Mesodermal cell (in vitro differentiated cells): ENCODE measurements at regions not wholly inside any gene's neighbourhood (a gene's known extent, or its start where the extent isn't known, plus 50 kb on each side); places are given as distances from the start of the nearest gene placed in this dataset.
A peak's percentile ranks its signal among the peaks of the same experiment; 100 is the strongest.

ENCODE experiments used
- H3K27ac ChIP-seq: 2 replicates; pipeline ENCODE4 v1.7.0; 2013; ENCODE audit warnings: mild to moderate bottlenecking, low read depth, low read length, moderate library complexity; ENCODE audit not compliant: severe bottlenecking
- H3K36me3 ChIP-seq: 2 replicates; pipeline ENCODE4 v1.7.1; 2013; ENCODE audit warnings: mild to moderate bottlenecking, low read length, moderate library complexity; ENCODE audit not compliant: control insufficient read depth, insufficient read depth
- H3K4me1 ChIP-seq: one replicate; pipeline ENCODE4 v1.7.1; 2013; ENCODE audit warnings: mild to moderate bottlenecking, low read length; ENCODE audit not compliant: insufficient read depth, control insufficient read depth, poor library complexity, severe bottlenecking
- H3K4me3 ChIP-seq: 2 replicates; pipeline ENCODE4 v1.7.0; 2013; ENCODE audit warnings: low read length, control low read depth, mild to moderate bottlenecking; ENCODE audit not compliant: insufficient read depth, poor library complexity, severe bottlenecking; ENCODE audit errors: extremely low read depth
- H3K9me3 ChIP-seq: 2 replicates; pipeline ENCODE4 v1.7.1; 2013; ENCODE audit warnings: mild to moderate bottlenecking, low read length, moderate library complexity; ENCODE audit not compliant: control insufficient read depth
- WGBS, 2 experiments: methylation state at CpG; one replicate each; pipeline ENCODE4 v1.1.5; 2013; ENCODE audit warnings: missing lambda C conversion rate in 2 of 2; ENCODE audit not compliant: insufficient coverage in 2 of 2; 5-methylcytosine and 5-hydroxymethylcytosine counted together

GRCh38 chr5:179439181-179439985 lies 94.1 kb upstream of the ADAMTS2 start:
- H3K4me3 ChIP-seq = no peak overlapping the region

GRCh38 chr5:179438461-179438860 lies 93.2 kb upstream of the ADAMTS2 start:
- Histone ChIP-seq H3K36me3 (no peaks in the 10 kb centered on the region), H3K4me1 (peaks cover 15% of the 10 kb centered on the region), H3K4me3 (no peak overlapping the region), H3K9me3 (no peaks in the 10 kb centered on the region), H3K27ac (peak overlapping the region; percentile 84)
- WGBS, 2 experiments = 93 to 95% methylated on average over 4 to 10 of the region's 11 CpGs

More at GRCh38 chr5:179439181-179439985, 94.1 kb upstream of the ADAMTS2 start:
- Histone ChIP-seq H3K27ac (no peak overlapping the region), H3K36me3 (no peaks in the 10 kb centered on the region), H3K4me1 (peaks cover 15% of the 10 kb centered on the region), H3K9me3 (no peaks in the 10 kb centered on the region)
- WGBS, 2 experiments = 96 to 97% methylated on average over 18 to 21 of the region's 22 CpGs

GRCh38 chr5:179438011-179438441 lies 92.8 kb upstream of the ADAMTS2 start:
- peak overlapping the region; percentile 84 for H3K27ac ChIP-seq
- no peak overlapping the region for H3K4me3 ChIP-seq
- no peaks in the 10 kb centered on the region for H3K36me3 ChIP-seq
- 61 to 76% methylated on average over 8 to 12 of the region's 15 CpGs for WGBS, 2 experiments
- H3K4me1 ChIP-seq = peaks cover 15% of the 10 kb centered on the region
- no peaks in the 10 kb centered on the region for H3K9me3 ChIP-seq

- Histone ChIP-seq H3K9me3 (no peaks in the 10 kb centered on the region), H3K27ac (peak overlapping the region; percentile 84), H3K4me1 (peaks cover 15% of the 10 kb centered on the region), H3K4me3 (no peak overlapping the region), H3K36me3 (no peaks in the 10 kb centered on the region)
- 85 to 86% methylated on average over 15 to 23 of the region's 23 CpGs for WGBS, 2 experiments
Observed at GRCh38 chr5:179437341-179438001, 92.2 kb upstream of the ADAMTS2 start.

GRCh38 chr5:179436321-179437122 lies 91.3 kb upstream of the ADAMTS2 start:
- no peak overlapping the region for H3K27ac ChIP-seq
- no peaks in the 10 kb centered on the region for H3K36me3 ChIP-seq
- H3K4me3 ChIP-seq = no peak overlapping the region
- no peaks in the 10 kb centered on the region for H3K9me3 ChIP-seq
- peaks cover 15% of the 10 kb centered on the region for H3K4me1 ChIP-seq
- 91 to 93% methylated on average over 19 to 21 of the region's 24 CpGs for WGBS, 2 experiments

- Histone ChIP-seq H3K9me3 (no peaks in the 10 kb centered on the region), H3K4me3 (no peak overlapping the region), H3K36me3 (no peaks in the 10 kb centered on the region), H3K4me1 (peaks cover 15% of the 10 kb centered on the region), H3K27ac (no peak overlapping the region)
- WGBS, 2 experiments = 87 to 97% methylated on average over 10 to 12 of the region's 12 CpGs
Observed at GRCh38 chr5:179435731-179436315, 90.6 kb upstream of the ADAMTS2 start.

- H3K4me1 ChIP-seq = peaks cover 15% of the 10 kb centered on the region
- no peaks in the 10 kb centered on the region for H3K9me3 ChIP-seq
- 100% methylated on average over 2 of the region's 4 CpGs for WGBS, 2 experiments
- no peak overlapping the region for H3K27ac ChIP-seq
- no peaks in the 10 kb centered on the region for H3K36me3 ChIP-seq
- no peak overlapping the region for H3K4me3 ChIP-seq
Observed at GRCh38 chr5:179435181-179435580, 89.9 kb upstream of the ADAMTS2 start.

- Histone ChIP-seq H3K9me3 (no peaks in the 10 kb centered on the region), H3K27ac (no peak overlapping the region), H3K36me3 (no peaks in the 10 kb centered on the region), H3K4me1 (peaks cover 2% of the 10 kb centered on the region), H3K4me3 (no peak overlapping the region)
- 89 to 92% methylated on average over 5 to 6 of the region's 7 CpGs for WGBS, 2 experiments
Observed at GRCh38 chr5:179432547-179432946, 87.3 kb upstream of the ADAMTS2 start.

- Histone ChIP-seq H3K4me1 (no peaks in the 10 kb centered on the region), H3K9me3 (no peaks in the 10 kb centered on the region), H3K36me3 (no peaks in the 10 kb centered on the region), H3K4me3 (no peak overlapping the region), H3K27ac (no peak overlapping the region)
- 67 to 97% methylated on average over 3 of the region's 6 CpGs for WGBS, 2 experiments
Observed at GRCh38 chr5:179431221-179431824, 86.1 kb upstream of the ADAMTS2 start.
